ENCODE measurements at regions not wholly inside any gene's neighbourhood (a gene's known extent, or its start where the extent isn't known, plus 50 kb on each side); places are given as distances from the start of the nearest gene placed in this dataset.

GRCh38 chr1:19577561-19577960 is 66.5 kb upstream of the NBL1 start:
- Histone ChIP-seq H3K36me3 (no peaks in the 10 kb centered on the region), H3K4me1 (peaks cover 0 to 16% (median 0%) of the 10 kb centered on the region in 6 donors), H3K27ac (no peak overlapping the region), H3K9me3 (no peaks in the 10 kb centered on the region), H3K27me3 (replicated peaks in 1 of 7) (no peaks in the 10 kb centered on the region), H3K4me3 (no peak overlapping the region)
- WGBS, 5 donors = 81 to 94% (median 91%) methylated on average over 3 of the region's 3 CpGs
- DNase-seq = no peak
- intact Hi-C loops (cut with DNase I; ENCODE audit: low total_unique reads) = no loop called here
- TF ChIP-seq POLR2AphosphoS5 (IDR thresholded peaks at IDR 0.05) (no peak), CTCF (IDR thresholded peaks at IDR 0.05 in 8 of 11, conservative IDR thresholded peaks at IDR 0.05 in 3 of 11) (no peak), POLR2A (IDR thresholded peaks at IDR 0.05) (no peak)

- Histone ChIP-seq H3K36me3 (no peaks in the 10 kb centered on the region), H3K4me3 (no peak overlapping the region), H3K9me3 (no peaks in the 10 kb centered on the region), H3K27me3 (replicated peaks in 1 of 7) (no peaks in the 10 kb centered on the region), H3K4me1 (peaks cover 0 to 14% (median 0%) of the 10 kb centered on the region in 6 donors), H3K27ac (no peak overlapping the region)
- no peak for DNase-seq
- WGBS, 5 donors = 66 to 85% (median 78%) methylated on average over 5 of the region's 5 CpGs
- intact Hi-C loops (cut with DNase I; ENCODE audit: low total_unique reads) = no loop called here
- TF ChIP-seq POLR2A (IDR thresholded peaks at IDR 0.05) (no peak), CTCF (IDR thresholded peaks at IDR 0.05 in 8 of 11, conservative IDR thresholded peaks at IDR 0.05 in 3 of 11) (no peak), POLR2AphosphoS5 (IDR thresholded peaks at IDR 0.05) (no peak)
Observed at GRCh38 chr1:19577036-19577435, 67.1 kb upstream of the NBL1 start.

GRCh38 chr1:19569786-19570185 is 74.3 kb upstream of the NBL1 start:
- Histone ChIP-seq H3K9me3 (peaks cover 0 to 4% (median 0%) of the 10 kb centered on the region in 8 donors), H3K4me3 (no peak overlapping the region), H3K4me1 (no peaks in the 10 kb centered on the region), H3K27me3 (replicated peaks in 1 of 7) (no peaks in the 10 kb centered on the region), H3K27ac (no peak overlapping the region), H3K36me3 (no peaks in the 10 kb centered on the region)
- no peak for TF ChIP-seq CTCF (IDR thresholded peaks at IDR 0.05 in 8 of 11, conservative IDR thresholded peaks at IDR 0.05 in 3 of 11)
- TF ChIP-seq POLR2AphosphoS5 (IDR thresholded peaks at IDR 0.05) = no peak
- no peak for TF ChIP-seq POLR2A (IDR thresholded peaks at IDR 0.05)
- WGBS, 5 donors = 92 to 97% (median 94%) methylated on average over 3 of the region's 3 CpGs
- intact Hi-C loops (cut with DNase I; ENCODE audit: low total_unique reads) = no loop called here
- DNase-seq = no peak

DNA sequence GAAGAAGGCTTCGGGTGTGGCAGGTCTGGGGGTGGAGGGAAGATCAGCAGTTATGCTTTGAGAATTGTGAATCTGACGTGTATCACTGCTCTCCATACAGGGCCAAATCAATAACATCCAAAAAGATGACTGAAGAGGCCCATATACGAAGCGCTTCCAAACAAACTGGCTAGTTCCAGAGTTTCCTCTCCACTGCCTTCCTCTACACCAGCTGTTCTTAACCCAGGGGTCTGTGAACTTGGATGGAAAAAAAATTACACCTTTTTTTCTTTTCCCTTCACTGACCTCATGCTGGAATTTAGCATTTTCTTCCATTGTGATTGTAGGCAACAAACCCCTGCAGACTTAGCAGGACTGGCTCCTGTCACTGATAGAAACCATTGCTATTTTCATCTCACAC is 77.1 kb upstream of the NBL1 start:
- intact Hi-C loops (cut with DNase I; ENCODE audit: low total_unique reads) = no loop called here
- TF ChIP-seq POLR2A (IDR thresholded peaks at IDR 0.05) = no peak
- TF ChIP-seq POLR2AphosphoS5 (IDR thresholded peaks at IDR 0.05) = no peak
- TF ChIP-seq CTCF (IDR thresholded peaks at IDR 0.05 in 8 of 11, conservative IDR thresholded peaks at IDR 0.05 in 3 of 11) = no peak
- no peak overlapping the region for H3K27ac ChIP-seq
- H3K4me1 ChIP-seq = peaks cover 0 to 8% (median 2%) of the 10 kb centered on the region in 6 donors
- no peak overlapping the region for H3K4me3 ChIP-seq
- WGBS, 5 donors = 86 to 96% (median 95%) methylated on average over 4 of the region's 4 CpGs
- peaks cover 0 to 4% (median 0%) of the 10 kb centered on the region in 8 donors for H3K9me3 ChIP-seq
- no peaks in the 10 kb centered on the region for H3K36me3 ChIP-seq
- DNase-seq = no peak
- no peaks in the 10 kb centered on the region for H3K27me3 ChIP-seq (replicated peaks in 1 of 7)
